OCI-LY3 (cell line): ENCODE measurements at regions not wholly inside any gene's neighbourhood (a gene's known extent, or its start where the extent isn't known, plus 50 kb on each side); places are given as distances from the start of the nearest gene placed in this dataset.

ENCODE experiments used
- CTCF ChIP-seq: fragments of 200-600, 300-600 bp; sonication (generic); IDR thresholded peaks from 2 replicates; pipeline ENCODE4 v1.5.1; 2014; ENCODE audit warnings: antibody characterized with exemption, low read length, low read depth
- EZH2phosphoT487 ChIP-seq: fragments of 200-600 bp; shearing (Covaris generic); IDR thresholded peaks from 2 replicates; pipeline ENCODE4 v1.6.1; 2018; ENCODE audit warnings: antibody characterized with exemption, mixed run types, low read depth

- TF ChIP-seq CTCF = no peak
- TF ChIP-seq EZH2phosphoT487 = no peak
These were observed 620.5 kb upstream of the PKN2 start for GRCh38 chr1:88063605-88064004.
